H9 (cell line): ENCODE measurements at regions not wholly inside any gene's neighbourhood (a gene's known extent, or its start where the extent isn't known, plus 50 kb on each side); places are given as distances from the start of the nearest gene placed in this dataset.

Experiments used
- DNase-seq: peaks from one replicate; pipeline ENCODE4 v3.0.0-alpha.2; 2017
- H2AFZ ChIP-seq: one replicate; pipeline ENCODE4 v1.6.1; 2013; ENCODE audit warnings: mild to moderate bottlenecking, low read length, control low read depth, moderate library complexity
- H2AK5ac ChIP-seq: 2 replicates; pipeline ENCODE4 v1.6.1; 2013; ENCODE audit warnings: low read length, control low read depth, mixed read lengths; ENCODE audit not compliant: insufficient read length
- H2BK120ac ChIP-seq: one replicate; pipeline ENCODE4 v1.6.1; 2013; ENCODE audit warnings: low read depth, mild to moderate bottlenecking, low read length, control low read depth, inconsistent platforms; ENCODE audit not compliant: poor library complexity, severe bottlenecking
- H2BK12ac ChIP-seq: 2 replicates; pipeline ENCODE4 v1.6.1; 2013; ENCODE audit warnings: low read length, control low read depth, mixed read lengths, low read depth; ENCODE audit not compliant: insufficient read length
- H2BK15ac ChIP-seq: 2 replicates; pipeline ENCODE4 v1.6.1; 2013; ENCODE audit warnings: low read depth, low read length, control low read depth
- H2BK20ac ChIP-seq: one replicate; pipeline ENCODE4 v1.6.1; 2013; ENCODE audit warnings: low read depth, mild to moderate bottlenecking, low read length, control low read depth, inconsistent platforms; ENCODE audit not compliant: poor library complexity, severe bottlenecking
- H2BK5ac ChIP-seq: 2 replicates; pipeline ENCODE4 v1.6.1; 2013; ENCODE audit warnings: low read length, control low read depth, mixed read lengths; ENCODE audit not compliant: insufficient read length
- H3K14ac ChIP-seq: 2 replicates; pipeline ENCODE4 v1.6.1; 2013; ENCODE audit warnings: low read length, control low read depth; ENCODE audit not compliant: insufficient read depth
- H3K18ac ChIP-seq: 2 replicates; pipeline ENCODE4 v1.6.1; 2013; ENCODE audit warnings: low read depth, mild to moderate bottlenecking, mixed read lengths, low read length, control low read depth; ENCODE audit not compliant: insufficient read length
- H3K23ac ChIP-seq: 2 replicates; pipeline ENCODE4 v1.6.1; 2013; ENCODE audit warnings: low read length, control low read depth, mixed read lengths, low read depth; ENCODE audit not compliant: insufficient read length
- H3K23me2 ChIP-seq: 2 replicates; pipeline ENCODE4 v1.6.1; 2013; ENCODE audit warnings: low read depth, mild to moderate bottlenecking, mixed read lengths, low read length, control low read depth; ENCODE audit not compliant: insufficient read length, poor library complexity, severe bottlenecking
- H3K27ac ChIP-seq: 2 replicates; pipeline ENCODE4 v1.5.1; 2013; ENCODE audit warnings: low read length, control low read depth, mixed read lengths, low read depth; ENCODE audit not compliant: insufficient read length
- H3K27me3 ChIP-seq: 2 replicates; pipeline ENCODE4 v1.6.1; 2013; ENCODE audit warnings: low read length, control low read depth, inconsistent platforms; ENCODE audit not compliant: insufficient read depth
- H3K4ac ChIP-seq: 2 replicates; pipeline ENCODE4 v1.6.1; 2013; ENCODE audit warnings: low read depth, mild to moderate bottlenecking, control low read depth, inconsistent platforms, low read length, moderate library complexity
- H3K4me1 ChIP-seq: 2 replicates; pipeline ENCODE4 v1.6.1; 2013; ENCODE audit warnings: low read length, control low read depth, inconsistent platforms; ENCODE audit not compliant: insufficient read depth
- H3K4me2 ChIP-seq: 2 replicates; pipeline ENCODE4 v1.6.1; 2013; ENCODE audit warnings: low read length, control low read depth, mixed read lengths; ENCODE audit not compliant: insufficient read length, insufficient read depth
- H3K56ac ChIP-seq: 2 replicates; pipeline ENCODE4 v1.6.1; 2013; ENCODE audit warnings: low read depth, mild to moderate bottlenecking, mixed read lengths, low read length, control low read depth; ENCODE audit not compliant: insufficient read length
- H3K79me1 ChIP-seq: 2 replicates; pipeline ENCODE4 v1.6.1; 2013; ENCODE audit warnings: low read depth, mild to moderate bottlenecking, moderate library complexity, low read length, control low read depth, inconsistent platforms; ENCODE audit not compliant: insufficient read depth, poor library complexity, severe bottlenecking
- H3K79me2 ChIP-seq: 2 replicates; pipeline ENCODE4 v1.6.1; 2013; ENCODE audit warnings: low read length, control low read depth, inconsistent platforms; ENCODE audit not compliant: insufficient read depth
- H3K9ac ChIP-seq: 2 replicates; pipeline ENCODE4 v1.6.1; 2013; ENCODE audit warnings: low read length, control low read depth, mixed read lengths; ENCODE audit not compliant: insufficient read length; ENCODE audit errors: extremely low read depth
- H3K9me3 ChIP-seq: one replicate; pipeline ENCODE4 v1.6.1; 2013; ENCODE audit warnings: low read depth, low read length, inconsistent platforms; ENCODE audit not compliant: control insufficient read depth
- H3T11ph ChIP-seq: one replicate; pipeline ENCODE4 v1.6.1; 2013; ENCODE audit warnings: mild to moderate bottlenecking, low read length, control low read depth, inconsistent platforms
- H4K20me1 ChIP-seq: one replicate; pipeline ENCODE4 v1.6.1; 2013; ENCODE audit not compliant: control insufficient read depth, insufficient read length, insufficient read depth
- H4K5ac ChIP-seq: 2 replicates; pipeline ENCODE4 v1.6.1; 2013; ENCODE audit warnings: low read depth, mild to moderate bottlenecking, mixed read lengths, low read length, control low read depth; ENCODE audit not compliant: insufficient read length
- H4K8ac ChIP-seq: replicated peaks from 2 replicates; pipeline ENCODE4 v1.6.1; 2013; ENCODE audit warnings: low read length, control low read depth, mixed read lengths, low read depth; ENCODE audit not compliant: insufficient read length
- H4K91ac ChIP-seq: 2 replicates; pipeline ENCODE4 v1.6.1; 2013; ENCODE audit warnings: low read depth, mild to moderate bottlenecking, moderate library complexity, mixed read lengths, low read length, control low read depth; ENCODE audit not compliant: insufficient read length
- H3K27ac Mint-ChIP-seq, 3 experiments: 2 replicates in 2 of 3; 3 replicates in 1 of 3; pipeline ENCODE4 v1.8.0; 2020 to 2021; ENCODE audit warnings: mixed read lengths in 3 of 3, mild to moderate bottlenecking in 1 of 3, moderate library complexity in 1 of 3
- H3K27me3 Mint-ChIP-seq: 2 replicates; pipeline ENCODE4 v1.8.0; 2021; ENCODE audit warnings: low read depth, mild to moderate bottlenecking, moderate library complexity, mixed read lengths
- H3K36me3 Mint-ChIP-seq, 3 experiments: 2 replicates in 2 of 3; 3 replicates in 1 of 3; pipeline ENCODE4 v1.8.0; 2020 to 2021; ENCODE audit warnings: low read depth in 3 of 3, mixed read lengths in 3 of 3; ENCODE audit not compliant: insufficient read depth in 1 of 3
- H3K4me1 Mint-ChIP-seq, 2 experiments: 2 replicates each; pipeline ENCODE4 v1.8.0; 2020; ENCODE audit warnings: mixed read lengths in 2 of 2
- H3K4me3 Mint-ChIP-seq, 2 experiments: 2 replicates in 1 of 2; 3 replicates in 1 of 2; pipeline ENCODE4 v1.8.0; 2020 to 2021; ENCODE audit warnings: mild to moderate bottlenecking in 2 of 2, mixed read lengths in 2 of 2, moderate library complexity in 1 of 2
- H3K9me3 Mint-ChIP-seq, 2 experiments: 2 replicates in 1 of 2; 3 replicates in 1 of 2; pipeline ENCODE4 v1.8.0; 2020; ENCODE audit warnings: mild to moderate bottlenecking in 2 of 2, mixed read lengths in 2 of 2, moderate library complexity in 1 of 2
- CTCF ChIP-seq: fragments of 200-600 bp; sonication (generic); conservative IDR thresholded peaks from 3 replicates; pipeline ENCODE4 v1.8.0; 2021; ENCODE audit warnings: antibody characterized with exemption, mild to moderate bottlenecking
- WGBS: extraction: QIAGEN DNeasy Blood & Tissue Kit; methylation state at CpG from one replicate; pipeline ENCODE4 v1.1.7; 2013; ENCODE audit warnings: missing lambda C conversion rate, low lambda C conversion rate, mixed read lengths; ENCODE audit not compliant: insufficient read length; ENCODE audit errors: extremely low coverage; 5-methylcytosine and 5-hydroxymethylcytosine counted together

- Histone ChIP-seq H4K5ac (no peak overlapping the region), H3K4me1 (peaks cover 11% of the 10 kb centered on the region; the same call in 1 of the 2 replicates), H3K79me2 (no peaks in the 10 kb centered on the region), H3K14ac (no peak overlapping the region), H4K91ac (no peak overlapping the region), H2BK5ac (no peak overlapping the region), H3K18ac (no peak overlapping the region), H3K23me2 (no peaks in the 10 kb centered on the region), H3K27ac (no peak overlapping the region), H3T11ph (no peak overlapping the region), H2BK120ac (no peak overlapping the region), H2AFZ (no peak overlapping the region), H3K23ac (no peak overlapping the region), H3K4me2 (no peak overlapping the region), H3K9me3 (no peaks in the 10 kb centered on the region), H2BK12ac (no peak overlapping the region), H3K27me3 (no peaks in the 10 kb centered on the region), H2AK5ac (no peak overlapping the region), H4K8ac (no peak overlapping the region), H4K20me1 (peaks cover 2% of the 10 kb centered on the region), H2BK15ac (no peak overlapping the region), H3K56ac (no peak overlapping the region), H2BK20ac (no peak overlapping the region), H3K4ac (no peak overlapping the region), H3K79me1 (no peaks in the 10 kb centered on the region), H3K9ac (no peak overlapping the region)
- peak; percentile 83 for DNase-seq
- Mint-ChIP-seq H3K9me3 (no peaks in the 10 kb centered on the region; a peak in 1 of 5 replicates), H3K36me3 (no peaks in the 10 kb centered on the region), H3K4me1 (peaks cover 39 to 46% of the 10 kb centered on the region in 2 experiments), H3K4me3 (no peak overlapping the region), H3K27me3 (peaks cover 16% of the 10 kb centered on the region), H3K27ac (no peak overlapping the region)
- no CpG with 5 or more reads among the region's 4 CpGs for WGBS
- no peak for TF ChIP-seq CTCF
Observed at GRCh38 chr11:119493712-119494111, 70.7 kb upstream of the THY1 start.
